Erythroblast (primary cell): ENCODE measurements at regions not wholly inside any gene's neighbourhood (a gene's known extent, or its start where the extent isn't known, plus 50 kb on each side); places are given as distances from the start of the nearest gene placed in this dataset.

Experiments
- DNase-seq, 2 experiments: peaks; one replicate each; lab custom pipeline; 2025; lab: John Stamatoyannopoulos, UW
- GATA1 ChIP-seq: IDR thresholded peaks from 2 replicates; pipeline ENCODE4 v1.6.1; 2011; ENCODE audit warnings: low read depth, mild to moderate bottlenecking, control low read depth, low read length, moderate library complexity
- POLR2A ChIP-seq: IDR thresholded peaks from 2 replicates; pipeline ENCODE4 v1.6.1; 2011; ENCODE audit warnings: mild to moderate bottlenecking, low read length

- TF ChIP-seq POLR2A (no peak), GATA1 (no peak)
- no peak for DNase-seq
Measured at GRCh38 chr10:28915989-28916588, 238.8 kb downstream of the BAMBI start.

- no peak for DNase-seq
- TF ChIP-seq POLR2A = no peak
- no peak for TF ChIP-seq GATA1
Measured at GRCh38 chr10:28920091-28920490, 242.8 kb downstream of the BAMBI start.

- DNase-seq = no peak
- no peak for TF ChIP-seq GATA1
- TF ChIP-seq POLR2A = no peak
Measured at GRCh38 chr10:28922127-28922526, 244.8 kb downstream of the BAMBI start.

GRCh38 chr10:28922861-28923260, 245.5 kb downstream of the BAMBI start:
- TF ChIP-seq GATA1 (no peak), POLR2A (no peak)
- no peak for DNase-seq

GRCh38 chr10:28924717-28925116, 247.4 kb downstream of the BAMBI start:
- TF ChIP-seq GATA1 (no peak), POLR2A (no peak)

GRCh38 chr10:28925121-28925663, 247.9 kb downstream of the BAMBI start:
- DNase-seq = no peak
- no peak for TF ChIP-seq GATA1
- no peak for TF ChIP-seq POLR2A

More at GRCh38 chr10:28924717-28925116, 247.4 kb downstream of the BAMBI start:
- no peak for DNase-seq

GRCh38 chr10:28926932-28927331, 249.6 kb downstream of the BAMBI start:
- no peak for DNase-seq
- no peak for TF ChIP-seq GATA1

GRCh38 chr10:28928484-28928883, 251.2 kb downstream of the BAMBI start:
- TF ChIP-seq POLR2A (no peak), GATA1 (no peak)
- no peak for DNase-seq

GRCh38 chr10:28929942-28930341, 252.6 kb downstream of the BAMBI start:
- DNase-seq = no peak
- no peak for TF ChIP-seq POLR2A
- no peak for TF ChIP-seq GATA1

- no peak for DNase-seq
- no peak for TF ChIP-seq GATA1
- TF ChIP-seq POLR2A = no peak
Measured at GRCh38 chr10:28930514-28931495, 253.5 kb downstream of the BAMBI start.

- TF ChIP-seq GATA1 = no peak
- no peak for TF ChIP-seq POLR2A
- no peak for DNase-seq
Measured at GRCh38 chr10:28935061-28935460, 257.7 kb downstream of the BAMBI start.

- no peak for DNase-seq
- TF ChIP-seq GATA1 (no peak), POLR2A (no peak)
Measured at GRCh38 chr10:28937959-28938358, 260.6 kb downstream of the BAMBI start.

GRCh38 chr10:28938745-28939144, 261.4 kb downstream of the BAMBI start:
- no peak for DNase-seq

More at GRCh38 chr10:28938745-28939144, 261.4 kb downstream of the BAMBI start:
- TF ChIP-seq GATA1 = no peak
